SKM-1 treated with dmso at 0.1 percent for 144 hours (cell line): ENCODE measurements at regions not wholly inside any gene's neighbourhood (a gene's known extent, or its start where the extent isn't known, plus 50 kb on each side); places are given as distances from the start of the nearest gene placed in this dataset.
"Not testable (repeated sequence)": the region's sequence is repeated elsewhere in the genome, so short reads cannot be mapped to it uniquely, and the experiment has no call there.

Experiments used
- DNase-seq: peaks from one replicate; lab custom pipeline; 2025; ENCODE audit not compliant: unreplicated experiment; lab: John Stamatoyannopoulos, UW

- no peak for DNase-seq
These were observed 612.1 kb downstream of the VGLL3 start for GRCh38 chr3:86378829-86379228.

GRCh38 chr3:86335566-86335965 is 655.4 kb downstream of the VGLL3 start:
- not testable (repeated sequence) for DNase-seq

- no peak for DNase-seq
These were observed 657.3 kb downstream of the VGLL3 start for GRCh38 chr3:86333636-86334035.

GRCh38 chr3:86303935-86304334 is 687.0 kb downstream of the VGLL3 start:
- DNase-seq, result no peak

GRCh38 chr3:86282106-86282787 is 708.7 kb downstream of the VGLL3 start:
- no peak for DNase-seq

GRCh38 chr3:86269364-86270155 is 721.4 kb downstream of the VGLL3 start:
- DNase-seq, result no peak

- no peak for DNase-seq
These were observed 732.9 kb downstream of the VGLL3 start for GRCh38 chr3:86257955-86258641.

- DNase-seq, result no peak
These were observed 736.5 kb downstream of the VGLL3 start for GRCh38 chr3:86254480-86254879.

- DNase-seq, result no peak
These were observed 739.2 kb downstream of the VGLL3 start for GRCh38 chr3:86251781-86252180.

GRCh38 chr3:86249833-86250232 is 741.1 kb downstream of the VGLL3 start:
- no peak for DNase-seq

- DNase-seq, result no peak
These were observed 745.6 kb downstream of the VGLL3 start for GRCh38 chr3:86245360-86245759.

- no peak for DNase-seq
These were observed 746.0 kb downstream of the VGLL3 start for GRCh38 chr3:86244905-86245304.

- no peak for DNase-seq
These were observed 751.0 kb downstream of the VGLL3 start for GRCh38 chr3:86239946-86240345.

GRCh38 chr3:86234506-86235254 is 756.3 kb downstream of the VGLL3 start:
- no peak for DNase-seq

- DNase-seq, result no peak
These were observed 760.2 kb downstream of the VGLL3 start for GRCh38 chr3:86230762-86231161.

- no peak for DNase-seq
These were observed 761.2 kb downstream of the VGLL3 start for GRCh38 chr3:86229775-86230094.

- DNase-seq, result no peak
These were observed 761.7 kb downstream of the VGLL3 start for GRCh38 chr3:86229086-86229774.

- no peak for DNase-seq
These were observed 762.8 kb downstream of the VGLL3 start for GRCh38 chr3:86228101-86228500.

GRCh38 chr3:86225461-86225860 is 765.5 kb downstream of the VGLL3 start:
- DNase-seq, result no peak

GRCh38 chr3:86221601-86222000 is 769.3 kb downstream of the VGLL3 start:
- no peak for DNase-seq

GRCh38 chr3:86208772-86209171 is 782.2 kb downstream of the VGLL3 start:
- DNase-seq, result no peak
